Sigmoid colon (tissue), 6 donors: ENCODE measurements at regions not wholly inside any gene's neighbourhood (a gene's known extent, or its start where the extent isn't known, plus 50 kb on each side); places are given as distances from the start of the nearest gene placed in this dataset.
"Not testable (repeated sequence)": the region's sequence is repeated elsewhere in the genome, so short reads cannot be mapped to it uniquely, and the experiment has no call there.

Experiments
- DNase-seq: peaks from one replicate; pipeline ENCODE4 v3.0.0-alpha.2; 2019
- H3K27ac ChIP-seq, 4 donors: fragments of 200-600 bp; sonication (generic); one replicate each; pipeline ENCODE4 v1.5.1; 2016 to 2019; ENCODE audit warnings: mild to moderate bottlenecking in 1 of 4
- H3K27me3 ChIP-seq, 3 donors: fragments of 200-600 bp; sonication (generic); one replicate each; pipeline ENCODE4 v1.5.1; 2019; ENCODE audit warnings: mild to moderate bottlenecking in 1 of 3
- H3K36me3 ChIP-seq, 4 donors: fragments of 200-600 bp; sonication (generic); one replicate each; pipeline ENCODE4 v1.5.1; 2016 to 2019
- H3K4me1 ChIP-seq, 4 donors: fragments of 200-600 bp; sonication (generic); one replicate each; pipeline ENCODE4 v1.5.1; 2017 to 2019
- H3K4me3 ChIP-seq, 4 donors: fragments of 200-600 bp; sonication (generic); one replicate each; pipeline ENCODE4 v1.5.1; 2017 to 2019; ENCODE audit warnings: mild to moderate bottlenecking in 2 of 4, moderate library complexity in 1 of 4
- H3K9me3 ChIP-seq, 4 donors: fragments of 200-600 bp in 3 of 4; sonication (generic) in 3 of 4; one replicate each; pipeline versions ENCODE4 v1.5.1 to v1.6.1; 2013 to 2019
- CTCF ChIP-seq, 4 experiments: fragments of 450-650 bp in 3 of 4; fragments of 200-600 bp in 1 of 4; IDR thresholded peaks; one replicate each; pipeline ENCODE4 v1.5.1; 2016 to 2019; ENCODE audit warnings: antibody characterized with exemption in 4 of 4, mild to moderate bottlenecking in 3 of 4, moderate library complexity in 2 of 4
- EP300 ChIP-seq, 4 donors: sonication (generic); formaldehyde crosslinking; IDR thresholded peaks; one replicate each; pipeline ENCODE4 v1.6.1; 2017; ENCODE audit warnings: antibody characterized with exemption in 4 of 4
- POLR2A ChIP-seq, 2 donors: fragments of 450-650 bp; IDR thresholded peaks; one replicate each; pipeline ENCODE4 v1.6.1; 2016; ENCODE audit warnings: antibody characterized with exemption in 2 of 2, mild to moderate bottlenecking in 2 of 2, moderate library complexity in 2 of 2
- POLR2AphosphoS5 ChIP-seq, 4 donors: sonication (generic); formaldehyde crosslinking; IDR thresholded peaks; one replicate each; pipeline ENCODE4 v1.6.1; 2017; ENCODE audit warnings: antibody characterized with exemption in 4 of 4
- WGBS, 2 donors: extraction: QIAGEN DNeasy Blood & Tissue Kit; methylation state at CpG; one replicate each; pipeline ENCODE4 v1.1.7; 2013; 5-methylcytosine and 5-hydroxymethylcytosine counted together
- intact Hi-C: fragments of 100-400 bp; cut with DNase I; formaldehyde crosslinking; loops from one replicate; pipeline ENCODE4 v1.15.1; 2023
- donor health status: healthy with polysubstance abuse.
- donor health status: healthy.

- no peak for DNase-seq
- WGBS, 2 donors = 68 to 84% methylated on average over 4 of the region's 4 CpGs
- H3K27ac ChIP-seq = no peak overlapping the region
- H3K9me3 ChIP-seq = no peaks in the 10 kb centered on the region
- intact Hi-C loops = no loop called here
- TF ChIP-seq CTCF (IDR thresholded peaks at IDR 0.05) = no peak
- TF ChIP-seq POLR2A (IDR thresholded peaks at IDR 0.05) = no peak
- TF ChIP-seq POLR2AphosphoS5 (IDR thresholded peaks at IDR 0.05) = no peak
- no peak for TF ChIP-seq EP300 (IDR thresholded peaks at IDR 0.05)
- H3K36me3 ChIP-seq = no peaks in the 10 kb centered on the region
- H3K4me3 ChIP-seq = no peak overlapping the region
- H3K4me1 ChIP-seq = no peaks in the 10 kb centered on the region
- H3K27me3 ChIP-seq = no peaks in the 10 kb centered on the region
These were observed 83.3 kb downstream of the SMPDL3A start for GRCh38 chr6:122872311-122872710.

- TF ChIP-seq POLR2AphosphoS5 (IDR thresholded peaks at IDR 0.05) (peak in 1 of 4 donors; percentile 54), POLR2A (IDR thresholded peaks at IDR 0.05) (no peak)
- no peaks in the 10 kb centered on the region for H3K27me3 ChIP-seq
- intact Hi-C loops = no loop called here
- WGBS, 2 donors = 89% methylated on average over 3 of the region's 3 CpGs
- H3K9me3 ChIP-seq = no peaks in the 10 kb centered on the region
- H3K4me1 ChIP-seq = no peaks in the 10 kb centered on the region
- H3K4me3 ChIP-seq = no peak overlapping the region
- no peaks in the 10 kb centered on the region for H3K36me3 ChIP-seq
- no peak overlapping the region for H3K27ac ChIP-seq
- no peak for DNase-seq
These were observed 88.2 kb downstream of the SMPDL3A start for GRCh38 chr6:122877302-122877701.

GRCh38 chr6:122878796-122879195 is 89.7 kb downstream of the SMPDL3A start:
- intact Hi-C loops = no loop called here
- no peak for DNase-seq
- H3K4me3 ChIP-seq = no peak overlapping the region
- no peak overlapping the region for H3K27ac ChIP-seq
- no peaks in the 10 kb centered on the region for H3K4me1 ChIP-seq
- no peaks in the 10 kb centered on the region for H3K27me3 ChIP-seq
- WGBS, 2 donors = 6 to 13% methylated on average over 1 of the region's 1 CpG
- H3K9me3 ChIP-seq = no peaks in the 10 kb centered on the region
- no peak for TF ChIP-seq POLR2A (IDR thresholded peaks at IDR 0.05)
- no peak for TF ChIP-seq EP300 (IDR thresholded peaks at IDR 0.05)
- no peak for TF ChIP-seq POLR2AphosphoS5 (IDR thresholded peaks at IDR 0.05)
- TF ChIP-seq CTCF (IDR thresholded peaks at IDR 0.05) = no peak
- H3K36me3 ChIP-seq = no peaks in the 10 kb centered on the region

- intact Hi-C loops = no loop called here
- Histone ChIP-seq H3K4me1 (no peaks in the 10 kb centered on the region), H3K27ac (no peak overlapping the region), H3K36me3 (no peaks in the 10 kb centered on the region), H3K27me3 (no peaks in the 10 kb centered on the region), H3K9me3 (no peaks in the 10 kb centered on the region), H3K4me3 (no peak overlapping the region)
- DNase-seq = no peak
- no peak for TF ChIP-seq CTCF (IDR thresholded peaks at IDR 0.05)
- TF ChIP-seq POLR2A (IDR thresholded peaks at IDR 0.05) = no peak
- no peak for TF ChIP-seq EP300 (IDR thresholded peaks at IDR 0.05)
- TF ChIP-seq POLR2AphosphoS5 (IDR thresholded peaks at IDR 0.05) = no peak
- 56 to 69% methylated on average over 4 of the region's 4 CpGs for WGBS, 2 donors
These were observed 97.4 kb downstream of the SMPDL3A start for GRCh38 chr6:122886481-122886880.

- H3K4me1 ChIP-seq = no peaks in the 10 kb centered on the region
- TF ChIP-seq CTCF (IDR thresholded peaks at IDR 0.05) (no peak), POLR2A (IDR thresholded peaks at IDR 0.05) (no peak), EP300 (IDR thresholded peaks at IDR 0.05) (no peak)
- intact Hi-C loops = no loop called here
- H3K4me3 ChIP-seq = no peak overlapping the region
- H3K9me3 ChIP-seq = no peaks in the 10 kb centered on the region
- no peak for DNase-seq
- H3K27ac ChIP-seq = no peak overlapping the region
- no peaks in the 10 kb centered on the region for H3K36me3 ChIP-seq
- H3K27me3 ChIP-seq = no peaks in the 10 kb centered on the region
These were observed 98.9 kb downstream of the SMPDL3A start for GRCh38 chr6:122887941-122888340.

- intact Hi-C loops, H3K9me3 ChIP-seq: not testable (repeated sequence)
These were observed 99.6 kb downstream of the SMPDL3A start for GRCh38 chr6:122888680-122889079.

More at GRCh38 chr6:122888680-122889079, 99.6 kb downstream of the SMPDL3A start:
- not testable (repeated sequence) for H3K4me3 ChIP-seq, DNase-seq, H3K4me1 ChIP-seq, H3K27ac ChIP-seq, H3K27me3 ChIP-seq, H3K36me3 ChIP-seq
- WGBS, 2 donors = 94 to 97% methylated on average over 1 of the region's 1 CpG
